H7 (cell line): ENCODE measurements at regions not wholly inside any gene's neighbourhood (a gene's known extent, or its start where the extent isn't known, plus 50 kb on each side); places are given as distances from the start of the nearest gene placed in this dataset.
A peak's percentile ranks its signal among the peaks of the same experiment; 100 is the strongest.

ENCODE experiments used
- DNase-seq: peaks from one replicate; pipeline ENCODE4 v3.0.0; 2012
- H3K27me3 ChIP-seq: 2 replicates; pipeline ENCODE4 v1.6.0; 2011; ENCODE audit warnings: mild to moderate bottlenecking, low read length; ENCODE audit not compliant: control insufficient read depth, insufficient read depth
- H3K36me3 ChIP-seq: replicated peaks from 2 replicates; pipeline ENCODE4 v1.5.1; 2011; ENCODE audit warnings: low read length; ENCODE audit not compliant: control insufficient read depth, insufficient read depth
- H3K4me3 ChIP-seq: 2 replicates; pipeline ENCODE4 v1.5.1; 2011; ENCODE audit warnings: low read depth, mild to moderate bottlenecking, control low read depth, low read length, moderate library complexity; ENCODE audit not compliant: insufficient read depth

- DNase-seq, result no peak
- Histone ChIP-seq H3K36me3 (no peaks in the 10 kb centered on the region), H3K27me3 (no peaks in the 10 kb centered on the region), H3K4me3 (no peak overlapping the region)
Measured at GRCh38 chr12:67370979-67371378, 101.8 kb downstream of the CAND1 start.

- no peaks in the 10 kb centered on the region for H3K27me3 ChIP-seq
- no peak overlapping the region for H3K4me3 ChIP-seq
- H3K36me3 ChIP-seq, result no peaks in the 10 kb centered on the region
- DNase-seq, result no peak
Measured at GRCh38 chr12:67377021-67377420, 107.9 kb downstream of the CAND1 start.

- no peak overlapping the region for H3K4me3 ChIP-seq
- H3K27me3 ChIP-seq, result no peaks in the 10 kb centered on the region
- DNase-seq, result no peak
- H3K36me3 ChIP-seq, result no peaks in the 10 kb centered on the region
Measured at GRCh38 chr12:67377541-67377940, 108.4 kb downstream of the CAND1 start.

- no peak for DNase-seq
- Histone ChIP-seq H3K4me3 (no peak overlapping the region), H3K36me3 (no peaks in the 10 kb centered on the region), H3K27me3 (no peaks in the 10 kb centered on the region)
Measured at GRCh38 chr12:67382241-67382871, 113.2 kb downstream of the CAND1 start.

GRCh38 chr12:67386869-67387565 is 117.9 kb downstream of the CAND1 start:
- Histone ChIP-seq H3K4me3 (no peak overlapping the region), H3K36me3 (no peaks in the 10 kb centered on the region), H3K27me3 (no peaks in the 10 kb centered on the region)
- DNase-seq, result no peak

- Histone ChIP-seq H3K36me3 (no peaks in the 10 kb centered on the region), H3K27me3 (no peaks in the 10 kb centered on the region), H3K4me3 (no peak overlapping the region)
- DNase-seq, result peak; percentile 17
Measured at GRCh38 chr12:67388331-67389138, 119.4 kb downstream of the CAND1 start.

- H3K36me3 ChIP-seq, result no peaks in the 10 kb centered on the region
- no peak for DNase-seq
Measured at GRCh38 chr12:67390273-67390672, 121.1 kb downstream of the CAND1 start.

GRCh38 chr12:67391034-67391433 is 121.9 kb downstream of the CAND1 start:
- Histone ChIP-seq H3K36me3 (no peaks in the 10 kb centered on the region), H3K27me3 (no peaks in the 10 kb centered on the region), H3K4me3 (no peak overlapping the region)
- no peak for DNase-seq

More at GRCh38 chr12:67390273-67390672, 121.1 kb downstream of the CAND1 start:
- Histone ChIP-seq H3K4me3 (no peak overlapping the region), H3K27me3 (no peaks in the 10 kb centered on the region)

GRCh38 chr12:67391656-67392055 is 122.5 kb downstream of the CAND1 start:
- no peaks in the 10 kb centered on the region for H3K36me3 ChIP-seq
- DNase-seq, result no peak
- H3K27me3 ChIP-seq, result no peaks in the 10 kb centered on the region
- no peak overlapping the region for H3K4me3 ChIP-seq

- H3K4me3 ChIP-seq, result no peak overlapping the region
- no peaks in the 10 kb centered on the region for H3K27me3 ChIP-seq
- DNase-seq, result peak; percentile 8
- H3K36me3 ChIP-seq, result no peaks in the 10 kb centered on the region
Measured at GRCh38 chr12:67394550-67394949, 125.4 kb downstream of the CAND1 start.

- Histone ChIP-seq H3K36me3 (no peaks in the 10 kb centered on the region), H3K4me3 (no peak overlapping the region), H3K27me3 (no peaks in the 10 kb centered on the region)
- DNase-seq, result no peak
Measured at GRCh38 chr12:67400742-67401141, 131.6 kb downstream of the CAND1 start.

GRCh38 chr12:67410246-67410645 is 141.1 kb downstream of the CAND1 start:
- no peak for DNase-seq
- H3K27me3 ChIP-seq, result no peaks in the 10 kb centered on the region
- no peaks in the 10 kb centered on the region for H3K36me3 ChIP-seq
- H3K4me3 ChIP-seq, result no peak overlapping the region

GRCh38 chr12:67410667-67411067 is 141.5 kb downstream of the CAND1 start:
- Histone ChIP-seq H3K36me3 (no peaks in the 10 kb centered on the region), H3K27me3 (no peaks in the 10 kb centered on the region), H3K4me3 (no peak overlapping the region)
- no peak for DNase-seq

- no peak for DNase-seq
- Histone ChIP-seq H3K36me3 (no peaks in the 10 kb centered on the region), H3K4me3 (no peak overlapping the region), H3K27me3 (no peaks in the 10 kb centered on the region)
Measured at GRCh38 chr12:67411562-67411961, 142.4 kb downstream of the CAND1 start.

GRCh38 chr12:67413577-67413976 is 144.4 kb downstream of the CAND1 start:
- no peak for DNase-seq
- Histone ChIP-seq H3K4me3 (no peak overlapping the region), H3K27me3 (no peaks in the 10 kb centered on the region), H3K36me3 (no peaks in the 10 kb centered on the region)
